SK-N-SH (cell line): ENCODE measurements at regions not wholly inside any gene's neighbourhood (a gene's known extent, or its start where the extent isn't known, plus 50 kb on each side); places are given as distances from the start of the nearest gene placed in this dataset.

Source experiments
- CTCF ChIP-seq: fragments of 200-600 bp; sonication (generic); IDR thresholded peaks from 2 replicates; pipeline ENCODE4 v1.6.1; 2017; ENCODE audit warnings: antibody characterized with exemption, mild to moderate bottlenecking, moderate library complexity
- USF2 ChIP-seq: fragments of 150-350 bp; IDR thresholded peaks from 2 replicates; pipeline ENCODE4 v1.6.1; 2017; ENCODE audit warnings: antibody characterized with exemption, low read length, low read depth, borderline replicate concordance
- ZBTB33 ChIP-seq: IDR thresholded peaks from 2 replicates; pipeline ENCODE4 v1.4.0; 2012; ENCODE audit warnings: low read depth, borderline replicate concordance

GRCh38 chr11:42762348-42762747 lies 549.4 kb upstream of the API5 start:
- no peak for TF ChIP-seq USF2
- no peak for TF ChIP-seq CTCF
- TF ChIP-seq ZBTB33, result no peak
